MV-4-11 (cell line): ENCODE measurements at regions not wholly inside any gene's neighbourhood (a gene's known extent, or its start where the extent isn't known, plus 50 kb on each side); places are given as distances from the start of the nearest gene placed in this dataset.
A peak's percentile ranks its signal among the peaks of the same experiment; 100 is the strongest.
"Not testable (repeated sequence)": the region's sequence is repeated elsewhere in the genome, so short reads cannot be mapped to it uniquely, and the experiment has no call there.

Experiments used
- DNase-seq: peaks from one replicate; lab custom pipeline; 2025; lab: John Stamatoyannopoulos, UW

GRCh38 chr3:73179601-73180000 lies 118.1 kb downstream of the EBLN2 start:
- no peak for DNase-seq

DNA sequence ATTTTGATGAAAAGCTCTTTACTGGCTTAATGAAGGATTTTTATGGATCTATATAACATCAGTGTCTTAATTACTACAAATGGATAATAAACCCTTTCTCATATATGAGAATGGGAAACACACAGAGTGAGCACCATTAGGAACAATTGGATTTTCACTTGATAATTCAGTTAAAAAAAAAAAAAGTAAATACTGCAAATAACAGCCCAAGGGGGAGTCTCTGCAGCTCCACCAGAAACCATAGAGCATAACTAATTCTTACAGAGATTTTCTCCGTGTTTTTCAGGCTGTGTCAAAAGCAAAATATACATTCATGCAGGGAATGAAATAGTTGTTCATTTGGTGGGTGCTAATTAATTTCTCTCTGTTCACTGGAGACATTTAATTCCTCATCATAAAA lies 125.3 kb downstream of the EBLN2 start:
- DNase-seq: no peak

- DNase-seq: no peak
These were observed 125.9 kb downstream of the EBLN2 start for GRCh38 chr3:73187328-73187727.

DNA sequence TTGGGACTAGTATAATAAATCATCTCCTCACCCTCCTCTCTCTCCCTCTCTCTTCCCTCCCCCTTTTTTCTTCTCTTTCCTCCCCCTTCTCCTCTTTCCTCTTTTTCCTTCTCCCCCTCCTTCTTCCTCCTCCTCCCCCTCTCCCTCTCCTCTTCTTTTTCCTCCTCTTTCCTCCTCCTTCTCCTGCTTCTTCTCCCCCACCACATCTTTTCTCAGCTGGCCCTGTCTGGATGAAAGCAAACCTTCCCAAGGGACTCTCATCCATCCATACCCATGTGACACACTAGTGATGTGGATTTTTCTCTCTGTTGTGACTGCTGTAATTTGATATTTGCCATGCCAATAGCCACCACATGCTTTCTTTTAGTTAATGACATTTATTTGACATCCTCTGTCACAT lies 127.2 kb downstream of the EBLN2 start:
- DNase-seq: no peak

DNA sequence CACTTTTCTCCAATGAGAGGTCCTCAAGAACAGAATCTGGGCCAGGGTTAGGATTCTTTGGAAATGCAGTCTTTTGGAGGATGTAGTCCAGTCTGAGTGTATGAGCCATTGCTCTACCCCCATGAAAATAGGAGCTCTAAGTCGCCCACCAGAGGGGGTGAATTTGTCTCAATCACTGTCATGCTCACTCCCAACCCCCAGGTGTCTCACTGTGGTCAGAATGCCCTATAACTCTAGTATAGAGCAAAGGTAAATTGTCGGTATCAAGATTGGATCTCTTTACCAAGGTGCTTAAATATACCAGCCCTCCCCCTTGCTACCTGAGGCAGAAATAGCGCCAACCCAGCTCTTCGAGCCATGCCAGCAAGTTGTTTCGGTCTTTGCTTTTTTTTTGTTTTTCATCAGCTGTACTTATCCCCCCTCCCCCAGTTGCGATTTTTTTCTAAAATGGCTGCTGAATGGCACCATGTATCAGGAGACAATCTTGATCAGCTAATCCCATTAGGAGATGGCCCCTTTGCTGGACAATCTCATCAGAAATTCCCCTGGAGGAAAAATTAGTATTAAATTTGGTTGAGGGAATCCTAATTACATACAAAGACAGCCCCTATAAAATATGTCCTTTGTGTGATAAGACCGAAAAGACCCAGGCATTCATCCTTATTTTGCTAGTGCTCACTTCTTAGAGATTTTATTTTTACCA lies 130.7 kb downstream of the EBLN2 start:
- no peak for DNase-seq

DNA sequence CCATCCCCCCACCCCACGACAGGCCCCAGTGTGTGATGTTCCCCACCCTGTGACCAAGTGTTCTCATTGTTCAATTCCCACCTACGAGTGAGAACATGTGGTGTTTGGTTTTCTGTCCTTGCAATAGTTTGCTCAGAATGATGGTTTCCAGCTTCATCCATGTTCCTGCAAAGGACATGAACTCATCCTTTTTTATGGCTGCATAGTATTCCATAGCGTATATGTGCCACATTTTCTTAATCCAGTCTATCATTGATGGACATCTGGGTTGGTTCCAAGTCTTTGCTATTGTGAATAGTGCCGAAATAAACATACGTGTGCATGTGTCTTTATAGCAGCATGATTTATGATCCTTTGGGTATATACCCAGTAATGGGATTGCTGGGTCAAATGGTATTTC lies 132.5 kb downstream of the EBLN2 start:
- DNase-seq: not testable (repeated sequence)

DNA sequence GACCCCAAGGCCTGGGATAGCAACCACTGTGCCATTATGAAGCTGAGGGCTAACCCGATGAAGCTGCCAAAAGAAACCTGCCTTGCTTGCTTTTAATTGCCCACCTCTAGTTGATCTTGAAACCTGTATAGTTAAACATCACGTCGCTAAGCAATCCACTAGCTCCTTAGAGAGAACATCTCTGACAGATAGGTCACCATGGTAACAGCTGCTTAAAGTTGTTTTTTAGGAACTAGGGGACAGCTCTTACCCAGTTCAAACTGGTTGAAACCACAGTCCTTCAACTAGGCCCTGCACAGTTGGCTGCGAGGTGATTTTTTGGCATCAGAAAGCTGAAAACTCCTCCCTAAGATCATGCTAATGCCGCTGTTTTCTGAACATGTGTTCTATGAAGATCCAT lies 135.7 kb downstream of the EBLN2 start:
- DNase-seq: peak; percentile 51

DNA sequence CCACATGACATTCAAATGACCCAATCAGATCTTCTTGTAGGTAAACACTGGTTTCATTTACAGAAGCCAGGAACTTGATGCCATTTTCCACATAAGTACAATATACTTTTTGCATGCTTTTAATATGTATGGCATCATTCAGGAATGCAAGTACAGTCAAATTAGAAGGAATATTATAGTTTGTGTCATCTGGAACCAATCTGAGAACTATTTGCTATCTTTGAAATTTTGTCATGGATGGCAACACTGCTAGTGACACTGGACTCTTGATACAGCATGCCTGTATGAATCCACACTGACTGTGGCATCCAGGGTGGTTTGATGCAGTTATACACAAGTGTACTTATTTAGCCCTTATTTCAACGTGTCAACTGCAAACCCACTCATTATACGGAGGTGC lies 141.6 kb downstream of the EBLN2 start:
- no peak for DNase-seq

- no peak for DNase-seq
These were observed 142.2 kb downstream of the EBLN2 start for GRCh38 chr3:73203633-73204032.

DNA sequence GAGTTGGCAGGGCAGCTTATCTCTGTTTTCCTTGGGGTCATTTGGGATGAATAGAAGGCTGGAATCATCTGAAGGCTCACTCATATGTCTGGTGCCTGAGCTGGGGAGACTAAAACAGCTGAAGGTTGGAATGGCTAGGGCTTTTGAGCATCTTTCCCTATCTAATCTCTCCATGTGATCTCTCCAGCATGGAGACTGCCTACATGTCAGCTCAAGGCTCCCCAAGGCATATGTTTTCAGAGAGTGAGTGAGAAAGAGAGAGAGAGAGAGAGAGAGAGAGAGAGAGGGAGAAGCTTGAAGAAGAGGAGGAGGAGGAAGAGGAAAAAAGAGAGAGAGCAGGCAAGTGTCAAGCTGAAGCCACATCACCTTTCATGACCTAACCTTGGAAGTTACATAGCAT lies 143.4 kb downstream of the EBLN2 start:
- DNase-seq: no peak

GRCh38 chr3:73206030-73206429 lies 144.6 kb downstream of the EBLN2 start:
- no peak for DNase-seq

GRCh38 chr3:73207946-73208440 lies 146.5 kb downstream of the EBLN2 start:
- DNase-seq: peak; percentile 8

DNA sequence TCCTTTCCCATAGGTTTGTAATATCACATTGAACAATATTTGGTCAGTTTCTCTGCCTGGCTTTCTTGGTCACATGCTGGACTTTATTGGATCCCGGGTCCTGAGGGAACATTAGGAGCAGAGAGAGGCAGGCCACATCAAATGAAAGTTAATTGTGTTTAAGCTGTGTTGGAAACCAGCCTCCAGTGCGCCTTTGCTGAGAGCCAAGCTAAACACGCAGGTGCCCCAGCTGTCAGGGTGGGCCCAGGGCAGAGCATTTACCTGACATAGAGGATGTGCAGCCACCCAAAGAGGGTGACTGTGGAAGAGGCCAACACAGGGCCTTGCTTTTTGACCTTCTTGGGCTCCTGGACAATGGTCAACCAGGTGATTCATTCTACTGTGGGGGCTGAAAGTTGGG lies 149.3 kb downstream of the EBLN2 start:
- no peak for DNase-seq

GRCh38 chr3:73212683-73213082 lies 151.2 kb downstream of the EBLN2 start:
- DNase-seq: peak; percentile 7

DNA sequence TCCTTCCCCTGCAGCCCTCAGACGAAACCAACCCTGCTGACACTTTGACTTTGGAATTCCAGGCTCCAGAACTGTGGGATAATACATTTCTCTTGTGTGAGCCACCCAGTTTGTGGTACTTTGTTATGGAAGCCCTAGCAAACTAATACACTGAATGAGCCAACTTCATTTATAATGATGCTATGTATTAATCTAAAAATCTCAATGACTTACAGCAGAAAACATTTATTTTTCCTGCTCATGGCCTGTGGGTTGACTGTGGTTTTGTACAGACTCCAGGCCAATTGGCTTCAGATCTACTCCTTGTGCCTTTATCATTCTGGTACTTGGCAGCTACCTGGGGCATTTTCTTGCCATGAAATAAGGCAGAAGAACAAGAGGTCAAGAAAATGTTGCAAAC lies 152.4 kb downstream of the EBLN2 start:
- no peak for DNase-seq

DNA sequence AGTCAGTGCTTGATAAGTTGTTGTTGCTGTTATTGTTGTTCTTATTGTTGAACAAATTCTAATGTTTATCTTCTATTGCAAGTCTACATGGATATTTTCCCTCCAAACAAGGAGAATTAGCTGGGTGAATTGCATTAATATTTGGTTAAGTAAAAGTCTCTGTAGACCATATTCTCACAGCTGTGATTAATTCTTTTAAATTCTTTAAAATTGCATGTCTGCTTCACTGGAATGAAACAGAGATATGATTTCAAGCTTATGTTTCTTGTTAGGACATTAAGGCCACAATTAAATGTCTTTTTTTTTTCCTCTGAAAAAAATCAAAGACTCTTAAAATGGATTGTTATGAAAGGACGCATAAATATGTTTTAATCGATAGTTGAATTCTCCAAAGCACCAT lies 153.4 kb downstream of the EBLN2 start:
- no peak for DNase-seq

DNA sequence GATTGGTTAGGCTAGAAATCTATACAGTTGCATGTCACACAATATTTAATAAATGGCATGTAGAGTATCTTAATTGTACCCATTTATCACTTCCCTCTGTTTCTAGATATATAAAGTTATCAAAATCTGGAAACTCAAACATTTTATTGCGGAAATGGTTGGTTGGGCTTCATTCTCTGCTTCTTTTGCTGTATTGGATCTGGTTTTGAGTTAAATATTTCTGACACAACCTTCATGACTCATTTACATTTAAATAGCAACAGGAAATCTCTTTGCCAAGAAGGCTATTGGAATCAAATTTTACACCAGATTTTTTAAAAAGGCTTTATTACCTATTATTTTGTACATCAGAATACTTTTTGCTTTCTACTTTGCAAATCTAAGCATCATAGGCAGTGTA lies 153.8 kb downstream of the EBLN2 start:
- no peak for DNase-seq

DNA sequence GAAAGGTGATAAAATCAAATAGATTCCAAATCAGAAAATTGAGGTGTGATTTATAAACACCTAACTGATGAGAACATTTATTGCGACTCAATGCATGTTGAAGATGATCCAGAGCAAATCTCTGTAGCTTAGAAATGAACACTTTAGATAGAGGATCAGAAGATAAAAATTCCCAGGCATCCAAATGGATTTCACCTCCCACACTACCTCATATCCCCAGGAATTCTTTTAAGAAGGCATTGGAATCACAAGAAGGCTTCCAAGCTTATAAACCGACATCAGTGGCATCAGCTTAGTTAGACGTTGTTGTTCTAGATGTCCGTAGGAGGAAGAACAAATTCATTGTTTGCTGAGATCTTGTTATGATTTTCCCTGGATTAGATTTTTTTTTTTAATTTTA lies 154.4 kb downstream of the EBLN2 start:
- no peak for DNase-seq

GRCh38 chr3:73216310-73216709 lies 154.9 kb downstream of the EBLN2 start:
- no peak for DNase-seq

GRCh38 chr3:73222126-73222525 lies 160.7 kb downstream of the EBLN2 start:
- DNase-seq: no peak

DNA sequence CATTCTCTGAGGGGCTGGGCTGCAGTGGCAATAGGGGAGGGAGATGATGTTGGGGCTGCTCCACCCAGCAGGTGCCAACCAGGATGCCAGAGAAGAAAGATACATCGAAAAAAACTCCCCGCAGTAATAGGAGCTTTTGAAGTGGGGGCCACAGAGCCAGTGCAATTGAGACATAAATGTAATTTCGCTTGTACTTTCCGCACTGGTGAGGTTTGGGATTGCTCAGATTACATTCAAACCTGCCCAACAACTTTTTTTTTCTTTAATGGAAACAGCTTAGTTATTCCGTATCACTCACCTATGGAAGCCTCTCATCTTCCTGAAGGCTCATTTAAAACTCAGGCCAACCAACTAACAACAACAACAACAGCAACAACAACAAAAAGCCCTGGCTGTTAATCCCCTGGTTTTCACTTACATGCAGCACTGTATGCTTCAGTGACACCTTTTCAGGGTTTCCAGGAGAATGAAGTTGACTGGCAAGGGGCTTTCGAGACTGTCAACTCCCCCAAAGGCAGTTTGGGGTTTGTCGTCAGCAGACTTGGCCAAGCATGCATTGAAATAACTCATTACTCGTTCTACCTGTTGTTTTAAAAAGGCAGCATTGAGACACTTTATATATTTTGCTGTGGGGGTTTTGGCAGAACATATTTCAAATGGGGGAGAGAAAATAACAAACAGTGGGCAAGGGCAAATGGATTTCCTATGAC lies 163.8 kb downstream of the EBLN2 start:
- DNase-seq: no peak

DNA sequence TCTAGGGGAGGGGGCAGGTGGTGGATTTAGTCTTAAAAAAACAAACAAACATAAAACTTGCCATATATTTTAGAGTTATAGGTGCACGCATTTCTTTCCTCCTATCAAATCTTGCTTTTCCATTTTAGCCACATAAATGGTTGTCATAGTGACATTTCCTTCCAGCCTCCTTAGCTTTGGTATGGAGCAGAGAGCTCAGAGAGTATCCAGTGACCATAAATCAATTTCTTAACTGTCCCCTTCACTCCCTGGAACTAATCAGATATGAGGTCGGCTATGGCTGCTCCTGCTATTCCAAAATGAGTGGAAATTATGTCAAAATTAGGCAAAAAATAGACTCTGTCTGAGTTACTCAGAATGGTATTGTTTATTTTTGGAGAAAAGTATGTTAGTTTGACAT lies 164.5 kb downstream of the EBLN2 start:
- no peak for DNase-seq

DNA sequence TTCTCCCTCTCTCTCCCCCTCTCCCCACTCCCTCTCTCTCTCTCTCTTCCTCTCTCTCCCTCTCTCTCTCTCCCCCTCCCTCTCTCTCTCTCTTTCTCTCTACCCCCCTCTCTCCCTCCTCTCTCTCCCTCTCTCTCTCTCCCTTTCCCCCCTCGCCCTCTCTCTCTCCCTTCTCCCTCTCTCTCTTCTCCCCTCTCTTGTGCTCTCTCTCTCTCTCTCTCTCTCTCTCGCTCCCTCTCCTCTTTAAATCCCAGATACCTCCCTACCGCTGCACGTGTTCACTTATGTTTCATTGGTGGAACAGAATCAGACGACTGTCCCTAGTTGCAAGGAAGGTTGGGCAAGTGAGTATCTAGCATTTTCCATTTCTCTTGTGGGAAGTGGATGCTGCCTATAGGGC lies 166.5 kb downstream of the EBLN2 start:
- DNase-seq: no peak

DNA sequence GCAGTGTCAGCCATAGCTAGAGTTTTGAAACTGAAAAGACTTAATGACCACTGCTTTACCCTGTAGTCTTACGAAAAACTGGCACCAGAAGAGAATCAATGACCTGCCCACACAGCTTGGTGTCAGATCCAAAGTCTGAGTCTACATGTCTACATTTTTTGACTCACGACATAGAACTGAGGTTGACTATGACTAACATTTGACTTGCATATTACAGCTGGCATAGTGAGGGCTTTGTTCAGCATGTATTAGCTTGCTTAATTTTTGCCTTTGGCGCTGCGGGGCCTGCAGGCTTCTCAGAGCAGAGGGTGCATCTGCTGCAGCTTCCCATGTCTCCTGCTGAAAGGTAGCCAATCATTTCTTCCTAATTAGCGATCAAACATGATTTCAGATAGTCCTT lies 167.0 kb downstream of the EBLN2 start:
- peak; percentile 50 for DNase-seq
